Heart left ventricle (tissue), 16 donors: ENCODE measurements at regions not wholly inside any gene's neighbourhood (a gene's known extent, or its start where the extent isn't known, plus 50 kb on each side); places are given as distances from the start of the nearest gene placed in this dataset.

Experiments
- ATAC-seq, 4 donors: fragments of 200-7000 bp; cut with Tn5 transposase; one replicate each; pipeline ENCODE4 v1.9.1; 2020 to 2022; ENCODE audit warnings: moderate library complexity in 4 of 4, mild to moderate bottlenecking in 3 of 4, moderate number of reproducible peaks in 1 of 4
- DNase-seq, 5 donors: peaks; one replicate each; pipeline ENCODE4 v3.0.0-alpha.2; 2020
- H3K27ac ChIP-seq, 12 donors: fragments of 200-600 bp; sonication (generic) in 4 of 12; one replicate each; pipeline versions ENCODE4 v1.5.0 to v1.8.0; 2016 to 2022; ENCODE audit warnings: mild to moderate bottlenecking in 2 of 12
- H3K27me3 ChIP-seq, 9 donors: fragments of 200-600 bp; sonication (generic) in 2 of 9; one replicate each; pipeline versions ENCODE4 v1.5.1 to v1.8.0; 2016 to 2022; ENCODE audit warnings: mild to moderate bottlenecking in 3 of 9
- H3K36me3 ChIP-seq, 9 donors: fragments of 200-600 bp; sonication (generic) in 2 of 9; one replicate each; pipeline versions ENCODE4 v1.5.0 to v1.8.0; 2018 to 2022; ENCODE audit warnings: mild to moderate bottlenecking in 2 of 9
- H3K4me1 ChIP-seq, 12 donors: fragments of 200-600 bp; sonication (generic) in 4 of 12; one replicate each; pipeline versions ENCODE4 v1.5.0 to v1.8.0; 2016 to 2022; ENCODE audit warnings: mild to moderate bottlenecking in 3 of 12
- H3K4me3 ChIP-seq, 12 donors: fragments of 200-600 bp; sonication (generic) in 4 of 12; one replicate each; pipeline versions ENCODE4 v1.5.0 to v1.8.0; 2017 to 2022; ENCODE audit warnings: mild to moderate bottlenecking in 9 of 12, moderate library complexity in 4 of 12
- H3K9me3 ChIP-seq, 12 donors: fragments of 200-600 bp; sonication (generic) in 4 of 12; one replicate each; pipeline versions ENCODE4 v1.5.0 to v1.8.0; 2016 to 2022; ENCODE audit warnings: mild to moderate bottlenecking in 1 of 12
- CTCF ChIP-seq, 12 donors: fragments of 200-600 bp; sonication (generic) in 4 of 12; IDR thresholded peaks; one replicate each; pipeline versions ENCODE4 v1.5.0 to v1.8.0; 2018 to 2022; ENCODE audit warnings: antibody characterized with exemption in 12 of 12, mild to moderate bottlenecking in 5 of 12
- POLR2A ChIP-seq, 2 donors: fragments of 450-650 bp; IDR thresholded peaks; one replicate each; pipeline ENCODE4 v1.6.1; 2017; ENCODE audit warnings: antibody characterized with exemption in 2 of 2, mild to moderate bottlenecking in 2 of 2, moderate library complexity in 2 of 2
- WGBS, 4 donors: extraction: QIAGEN DNeasy Blood & Tissue Kit in 2 of 4; methylation state at CpG; one replicate each; pipeline versions ENCODE4 v1.1.5 to v1.1.7; 2013 to 2018; 5-methylcytosine and 5-hydroxymethylcytosine counted together
- intact Hi-C, 10 donors: fragments of 100-400 bp; cut with DNase I; formaldehyde crosslinking; loops; one replicate each; pipeline versions ENCODE4 v1.11.1 to v1.14.2; 2022
- donor health status: ischemic (EF 13 %, LVEDD 7.1; RV severe dilation, severe dysfunction).
- donor health status: healthy with polysubstance abuse.
- donor health status: DM: no; HTN: yes; CAD: no.
- donor health status: DM: no; HTN: no; CAD: no.
- donor health status: ischemic (EF 25% LVEDD 6.9; RV normal size, moderate dysfunction).
- donor health status: ischemic (EF 25% LVEDD 5.7; RV mildly dilated, moderate dysfunction).
- donor health status: healthy.
- donor health status: DM: yes; HTN: yes; CAD: no.
- donor health status: ischemic (EF 35%, LVEDD 5.7; RV mildly dilated, moderate dysfunction).
- donor health status: nonischemic (EF 11% LVEDD 7.7; RV severe dilation, severe dysfunction).
- donor health status: DM: yes; HTN: yes; CAD: no.
- donor health status: PGD.
- donor health status: ischemic (EF 29% LVEDD 5.4; RV normal size, mild dysfunction).
- donor health status: nonischemic (EF 23%, LVEDD 6.1; RV moderate dilation, normal function).

GRCh38 chr20:52269321-52269720 is 77.7 kb upstream of the ZFP64 start:
- intact Hi-C loops, result no loop called here
- Histone ChIP-seq H3K4me3 (no peak overlapping the region), H3K36me3 (no peaks in the 10 kb centered on the region), H3K9me3 (no peaks in the 10 kb centered on the region), H3K27ac (no peak overlapping the region), H3K4me1 (no peaks in the 10 kb centered on the region), H3K27me3 (peaks cover 0 to 8% (median 0%) of the 10 kb centered on the region in 9 donors)
- TF ChIP-seq CTCF (IDR thresholded peaks at IDR 0.05), result no peak
- no peak for TF ChIP-seq POLR2A (IDR thresholded peaks at IDR 0.05)
- DNase-seq, result no peak
- no peak for ATAC-seq
- WGBS, 4 donors, result 56 to 61% (median 60%) methylated on average over 7 of the region's 7 CpGs

GRCh38 chr20:52268184-52268749 is 76.7 kb upstream of the ZFP64 start:
- DNase-seq, result no peak
- WGBS, 4 donors, result 61 to 76% (median 70%) methylated on average over 4 of the region's 4 CpGs
- Histone ChIP-seq H3K27ac (no peak overlapping the region), H3K4me3 (no peak overlapping the region), H3K4me1 (no peaks in the 10 kb centered on the region), H3K27me3 (peaks cover 0 to 8% (median 0%) of the 10 kb centered on the region in 9 donors), H3K36me3 (no peaks in the 10 kb centered on the region), H3K9me3 (no peaks in the 10 kb centered on the region)
- TF ChIP-seq POLR2A (IDR thresholded peaks at IDR 0.05), result no peak
- intact Hi-C loops, result no loop called here
- ATAC-seq, result no peak

GRCh38 chr20:52267418-52267817 is 75.8 kb upstream of the ZFP64 start:
- DNase-seq, result no peak
- Histone ChIP-seq H3K4me3 (no peak overlapping the region), H3K36me3 (no peaks in the 10 kb centered on the region), H3K27ac (no peak overlapping the region), H3K9me3 (no peaks in the 10 kb centered on the region), H3K4me1 (no peaks in the 10 kb centered on the region), H3K27me3 (peaks cover 0 to 8% (median 0%) of the 10 kb centered on the region in 9 donors)
- TF ChIP-seq POLR2A (IDR thresholded peaks at IDR 0.05), result no peak
- TF ChIP-seq CTCF (IDR thresholded peaks at IDR 0.05), result no peak
- intact Hi-C loops, result no loop called here
- no peak for ATAC-seq

GRCh38 chr20:52263757-52264156 is 72.2 kb upstream of the ZFP64 start:
- Histone ChIP-seq H3K27ac (no peak overlapping the region), H3K4me1 (no peaks in the 10 kb centered on the region), H3K4me3 (no peak overlapping the region), H3K36me3 (no peaks in the 10 kb centered on the region), H3K9me3 (no peaks in the 10 kb centered on the region), H3K27me3 (peaks cover 0 to 18% (median 0%) of the 10 kb centered on the region in 9 donors)
- intact Hi-C loops, result no loop called here
- DNase-seq, result no peak
- WGBS, 4 donors, result 54 to 71% (median 62%) methylated on average over 1 of the region's 1 CpG
- no peak for TF ChIP-seq POLR2A (IDR thresholded peaks at IDR 0.05)
- no peak for TF ChIP-seq CTCF (IDR thresholded peaks at IDR 0.05)
- no peak for ATAC-seq

- ATAC-seq (no peak), DNase-seq (no peak)
- Histone ChIP-seq H3K27ac (no peak overlapping the region), H3K4me3 (no peak overlapping the region), H3K4me1 (no peaks in the 10 kb centered on the region), H3K36me3 (no peaks in the 10 kb centered on the region), H3K27me3 (peaks cover 0 to 18% (median 0%) of the 10 kb centered on the region in 9 donors), H3K9me3 (no peaks in the 10 kb centered on the region)
- TF ChIP-seq CTCF (IDR thresholded peaks at IDR 0.05) (no peak), POLR2A (IDR thresholded peaks at IDR 0.05) (no peak)
- intact Hi-C loops, result no loop called here
Measured at GRCh38 chr20:52261792-52262191, 70.2 kb upstream of the ZFP64 start.
